RWPE2 (cell line): ENCODE measurements at regions not wholly inside any gene's neighbourhood (a gene's known extent, or its start where the extent isn't known, plus 50 kb on each side); places are given as distances from the start of the nearest gene placed in this dataset.

ENCODE experiments used
- ATAC-seq: fragments of 200-7000 bp; cut with Tn5 transposase; 3 replicates; pipeline ENCODE4 v1.9.1; 2021; ENCODE audit warnings: low read depth
- DNase-seq: peaks from one replicate; pipeline ENCODE4 v3.0.0-alpha.2; 2020; ENCODE audit warnings: low spot score
- H3K27ac ChIP-seq: fragments of 450-650 bp; 2 replicates; pipeline ENCODE4 v1.5.1; 2017; ENCODE audit warnings: mild to moderate bottlenecking; ENCODE audit not compliant: poor library complexity, severe bottlenecking
- H3K27me3 ChIP-seq: fragments of 250-450 bp; sonication (Bioruptor Pico); 2 replicates; pipeline ENCODE4 v1.5.1; 2021; ENCODE audit warnings: mild to moderate bottlenecking, moderate library complexity; ENCODE audit not compliant: insufficient read depth, poor library complexity, severe bottlenecking
- H3K36me3 ChIP-seq: fragments of 250-450 bp; sonication (Bioruptor Pico); 2 replicates; pipeline ENCODE4 v1.5.1; 2020; ENCODE audit warnings: low read depth, mild to moderate bottlenecking, moderate library complexity
- H3K4me1 ChIP-seq: fragments of 250-450 bp; sonication (Bioruptor Pico); 2 replicates; pipeline ENCODE4 v1.5.1; 2021; ENCODE audit warnings: mild to moderate bottlenecking, moderate library complexity; ENCODE audit not compliant: insufficient read depth, poor library complexity, severe bottlenecking
- H3K4me3 ChIP-seq: fragments of 250-450 bp; sonication (Bioruptor Pico); 2 replicates; pipeline ENCODE4 v1.5.1; 2021; ENCODE audit warnings: mild to moderate bottlenecking, moderate library complexity; ENCODE audit not compliant: severe bottlenecking
- H3K9me3 ChIP-seq: fragments of 250-450 bp; sonication (Bioruptor Pico); 2 replicates; pipeline ENCODE4 v1.5.1; 2021; ENCODE audit warnings: mild to moderate bottlenecking, moderate library complexity; ENCODE audit not compliant: severe bottlenecking
- CTCF ChIP-seq: fragments of 450-650 bp; IDR thresholded peaks from one replicate; pipeline ENCODE4 v1.5.1; 2017; ENCODE audit warnings: mild to moderate bottlenecking, moderate library complexity; ENCODE audit not compliant: poor library complexity, severe bottlenecking

GRCh38 chr1:29397981-29398380 is 161.7 kb downstream of the PTPRU start:
- no peak for TF ChIP-seq CTCF
- Histone ChIP-seq H3K27ac (no peak overlapping the region), H3K9me3 (no peaks in the 10 kb centered on the region), H3K36me3 (no peaks in the 10 kb centered on the region), H3K4me3 (no peak overlapping the region), H3K27me3 (no peaks in the 10 kb centered on the region), H3K4me1 (peaks cover 4% of the 10 kb centered on the region)
- DNase-seq (no peak), ATAC-seq (no peak)

- no peak overlapping the region for H3K4me3 ChIP-seq
- H3K27me3 ChIP-seq = no peaks in the 10 kb centered on the region
- DNase-seq (no peak), ATAC-seq (no peak)
- no peak overlapping the region for H3K27ac ChIP-seq
- TF ChIP-seq CTCF = no peak
- peaks cover 4% of the 10 kb centered on the region for H3K4me1 ChIP-seq
- no peaks in the 10 kb centered on the region for H3K9me3 ChIP-seq
- no peaks in the 10 kb centered on the region for H3K36me3 ChIP-seq
Observed at GRCh38 chr1:29397256-29397590, 160.9 kb downstream of the PTPRU start.

- peaks cover 1% of the 10 kb centered on the region for H3K9me3 ChIP-seq
- ATAC-seq = no peak
- peak; percentile 6 for TF ChIP-seq CTCF
- no peaks in the 10 kb centered on the region for H3K27me3 ChIP-seq
- no peaks in the 10 kb centered on the region for H3K36me3 ChIP-seq
- no peak overlapping the region for H3K27ac ChIP-seq
- DNase-seq = no peak
- H3K4me1 ChIP-seq = peaks cover 4% of the 10 kb centered on the region
- no peak overlapping the region for H3K4me3 ChIP-seq
Observed at GRCh38 chr1:29396438-29397255, 160.3 kb downstream of the PTPRU start.

- Histone ChIP-seq H3K9me3 (peaks cover 3% of the 10 kb centered on the region), H3K27me3 (no peaks in the 10 kb centered on the region), H3K4me1 (peaks cover 4% of the 10 kb centered on the region), H3K27ac (no peak overlapping the region), H3K4me3 (no peak overlapping the region), H3K36me3 (no peaks in the 10 kb centered on the region)
- TF ChIP-seq CTCF = no peak
- ATAC-seq (no peak), DNase-seq (no peak)
Observed at GRCh38 chr1:29395736-29396437, 159.6 kb downstream of the PTPRU start.
